ENCODE measurements at regions not wholly inside any gene's neighbourhood (a gene's known extent, or its start where the extent isn't known, plus 50 kb on each side); places are given as distances from the start of the nearest gene placed in this dataset.

- no peak overlapping the region for H3K4me2 ChIP-seq (ENCODE audit: low read depth, low read length, poor library complexity, severe bottlenecking)
- no peaks in the 10 kb centered on the region for H3K27me3 ChIP-seq (ENCODE audit: low read length)
- no peaks in the 10 kb centered on the region for H3K9me2 ChIP-seq (replicated peaks; ENCODE audit: insufficient read depth, low read length)
- H3K9ac ChIP-seq (ENCODE audit: low read length) = no peak overlapping the region
- no peaks in the 10 kb centered on the region for H3K9me3 ChIP-seq (ENCODE audit: insufficient read depth, low read length)
- H3K4me3 ChIP-seq (ENCODE audit: insufficient read depth, low read length, poor library complexity, severe bottlenecking) = no peak overlapping the region
- H3K79me2 ChIP-seq (ENCODE audit: insufficient read depth, low read length) = no peaks in the 10 kb centered on the region
- H2AFZ ChIP-seq (ENCODE audit: low read depth, low read length, severe bottlenecking) = no peak overlapping the region
- TF ChIP-seq EZH2phosphoT487 (conservative IDR thresholded peaks at IDR 0.05; ENCODE audit: low read length) = no peak
- TF ChIP-seq, protein P1, sequence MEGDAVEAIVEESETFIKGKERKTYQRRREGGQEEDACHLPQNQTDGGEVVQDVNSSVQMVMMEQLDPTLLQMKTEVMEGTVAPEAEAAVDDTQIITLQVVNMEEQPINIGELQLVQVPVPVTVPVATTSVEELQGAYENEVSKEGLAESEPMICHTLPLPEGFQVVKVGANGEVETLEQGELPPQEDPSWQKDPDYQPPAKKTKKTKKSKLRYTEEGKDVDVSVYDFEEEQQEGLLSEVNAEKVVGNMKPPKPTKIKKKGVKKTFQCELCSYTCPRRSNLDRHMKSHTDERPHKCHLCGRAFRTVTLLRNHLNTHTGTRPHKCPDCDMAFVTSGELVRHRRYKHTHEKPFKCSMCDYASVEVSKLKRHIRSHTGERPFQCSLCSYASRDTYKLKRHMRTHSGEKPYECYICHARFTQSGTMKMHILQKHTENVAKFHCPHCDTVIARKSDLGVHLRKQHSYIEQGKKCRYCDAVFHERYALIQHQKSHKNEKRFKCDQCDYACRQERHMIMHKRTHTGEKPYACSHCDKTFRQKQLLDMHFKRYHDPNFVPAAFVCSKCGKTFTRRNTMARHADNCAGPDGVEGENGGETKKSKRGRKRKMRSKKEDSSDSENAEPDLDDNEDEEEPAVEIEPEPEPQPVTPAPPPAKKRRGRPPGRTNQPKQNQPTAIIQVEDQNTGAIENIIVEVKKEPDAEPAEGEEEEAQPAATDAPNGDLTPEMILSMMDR (IDR thresholded peaks at IDR 0.05; ENCODE audit: insufficient read depth, low read length, poor library complexity, severe bottlenecking) = no peak
- H3K27ac ChIP-seq (ENCODE audit: low read depth, low read length) = no peak overlapping the region
- no peaks in the 10 kb centered on the region for H3F3A ChIP-seq (ENCODE audit: insufficient read depth)
- H4K20me1 ChIP-seq (ENCODE audit: low read depth, low read length) = no peaks in the 10 kb centered on the region
- H3K36me3 ChIP-seq (ENCODE audit: low read length) = no peaks in the 10 kb centered on the region
These were observed 165.0 kb upstream of the ERCC6L2 start for GRCh38 chr9:95710446-95710845.

DNA sequence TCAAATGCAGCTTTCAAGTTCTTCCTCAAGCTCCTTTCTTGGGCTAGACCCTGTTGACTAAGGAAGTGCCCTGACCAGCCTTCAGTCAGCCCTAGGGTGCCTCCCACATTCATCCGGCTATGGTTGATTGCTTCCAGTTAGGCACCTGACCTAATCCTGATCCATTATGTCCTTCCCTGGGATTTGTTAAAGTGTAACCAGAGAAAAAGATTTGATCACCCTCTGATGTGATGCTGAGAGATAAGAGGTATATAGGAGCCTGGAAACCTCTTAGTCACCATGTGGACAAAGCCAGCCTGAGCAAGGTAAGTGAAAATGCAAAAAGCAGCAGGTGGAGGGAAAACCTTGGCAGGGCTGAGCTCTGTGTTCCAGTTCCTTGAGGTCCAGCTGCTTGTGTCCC, 178.8 kb upstream of the ERCC6L2 start:
- Histone ChIP-seq H2AFZ (ENCODE audit: low read depth, low read length, severe bottlenecking) (no peak overlapping the region), H3K36me3 (ENCODE audit: low read length) (no peaks in the 10 kb centered on the region), H3K4me2 (ENCODE audit: low read depth, low read length, poor library complexity, severe bottlenecking) (no peak overlapping the region), H3K9me3 (ENCODE audit: insufficient read depth, low read length) (no peaks in the 10 kb centered on the region), H3K9me2 (replicated peaks; ENCODE audit: insufficient read depth, low read length) (no peaks in the 10 kb centered on the region), H4K20me1 (ENCODE audit: low read depth, low read length) (no peaks in the 10 kb centered on the region), H3K4me3 (ENCODE audit: insufficient read depth, low read length, poor library complexity, severe bottlenecking) (no peak overlapping the region), H3K27me3 (ENCODE audit: low read length) (no peaks in the 10 kb centered on the region), H3K79me2 (ENCODE audit: insufficient read depth, low read length) (no peaks in the 10 kb centered on the region), H3K9ac (ENCODE audit: low read length) (no peak overlapping the region), H3F3A (ENCODE audit: insufficient read depth) (no peaks in the 10 kb centered on the region), H3K27ac (ENCODE audit: low read depth, low read length) (no peak overlapping the region)
- no peak for TF ChIP-seq EZH2phosphoT487 (conservative IDR thresholded peaks at IDR 0.05; ENCODE audit: low read length)
- TF ChIP-seq, protein P1 (IDR thresholded peaks at IDR 0.05; ENCODE audit: insufficient read depth, low read length, poor library complexity, severe bottlenecking) = no peak

- no peak overlapping the region for H2AFZ ChIP-seq (ENCODE audit: low read depth, low read length, severe bottlenecking)
- H4K20me1 ChIP-seq (ENCODE audit: low read depth, low read length) = no peaks in the 10 kb centered on the region
- no peaks in the 10 kb centered on the region for H3K9me2 ChIP-seq (replicated peaks; ENCODE audit: insufficient read depth, low read length)
- H3K4me2 ChIP-seq (ENCODE audit: low read depth, low read length, poor library complexity, severe bottlenecking) = no peak overlapping the region
- no peaks in the 10 kb centered on the region for H3F3A ChIP-seq (ENCODE audit: insufficient read depth)
- H3K4me3 ChIP-seq (ENCODE audit: insufficient read depth, low read length, poor library complexity, severe bottlenecking) = no peak overlapping the region
- H3K27me3 ChIP-seq (ENCODE audit: low read length) = no peaks in the 10 kb centered on the region
- H3K79me2 ChIP-seq (ENCODE audit: insufficient read depth, low read length) = no peaks in the 10 kb centered on the region
- H3K27ac ChIP-seq (ENCODE audit: low read depth, low read length) = no peak overlapping the region
- no peaks in the 10 kb centered on the region for H3K9me3 ChIP-seq (ENCODE audit: insufficient read depth, low read length)
- TF ChIP-seq, protein P1 (IDR thresholded peaks at IDR 0.05; ENCODE audit: insufficient read depth, low read length, poor library complexity, severe bottlenecking) = no peak
- TF ChIP-seq EZH2phosphoT487 (conservative IDR thresholded peaks at IDR 0.05; ENCODE audit: low read length) = no peak
- no peak overlapping the region for H3K9ac ChIP-seq (ENCODE audit: low read length)
- no peaks in the 10 kb centered on the region for H3K36me3 ChIP-seq (ENCODE audit: low read length)
These were observed 174.7 kb upstream of the PTCH1 start for GRCh38 chr9:95691435-95691834.

Measured in SU-DHL-6 (cell line).